PC-9 (cell line): ENCODE measurements at regions not wholly inside any gene's neighbourhood (a gene's known extent, or its start where the extent isn't known, plus 50 kb on each side); places are given as distances from the start of the nearest gene placed in this dataset.

Source experiments
- BruUV-seq: library from RNA; stranded (reverse); fragments of 400-500 nt; replicated peaks from 2 replicates; lab custom pipeline; 2021; lab: Mats Ljungman, UMichigan
- CTCF ChIA-PET: fragments of 300-600 bp; sonication (Branson Sonifier 250); formaldehyde crosslinking; loops from one replicate; lab custom pipeline; 2022; ENCODE audit warnings: antibody characterized with exemption; lab: Charles Lee
- POLR2A ChIA-PET: fragments of 300-600 bp; sonication (Branson Sonifier 250); formaldehyde crosslinking; loops from one replicate; lab custom pipeline; 2022; ENCODE audit warnings: antibody characterized with exemption; ENCODE audit not compliant: unreplicated experiment; lab: Charles Lee
- DNase-seq, 2 experiments: peaks; one replicate each; pipeline versions ENCODE4 v3.0.0 to v3.0.0-alpha.2; 2015 to 2022; ENCODE audit warnings: mixed read lengths in 1 of 2
- H2AFZ ChIP-seq: fragments of 200-600 bp; sonication (generic); 2 replicates; pipeline ENCODE4 v1.8.1; 2017; ENCODE audit warnings: antibody characterized with exemption
- H3F3A ChIP-seq: fragments of 200-600 bp; sonication (generic); 2 replicates; pipeline ENCODE4 v1.8.1; 2017; ENCODE audit warnings: antibody characterized with exemption, mild to moderate bottlenecking, low read depth; ENCODE audit not compliant: insufficient read depth
- H3K27ac ChIP-seq: fragments of 200-600 bp; sonication (generic); 2 replicates; pipeline ENCODE4 v1.6.1; 2016; ENCODE audit warnings: mixed run types
- H3K27me3 ChIP-seq: fragments of 200-600 bp; sonication (generic); 2 replicates; pipeline ENCODE4 v1.6.1; 2016; ENCODE audit warnings: low read depth, mixed run types; ENCODE audit not compliant: insufficient read depth
- H3K36me3 ChIP-seq: fragments of 200-600 bp; sonication (generic); 2 replicates; pipeline ENCODE4 v1.6.1; 2016; ENCODE audit warnings: low read depth, mixed run types
- H3K4me1 ChIP-seq: fragments of 200-600 bp; sonication (generic); replicated peaks from 2 replicates; pipeline ENCODE4 v1.6.1; 2016; ENCODE audit warnings: mixed run types; ENCODE audit not compliant: insufficient read depth
- H3K4me2 ChIP-seq: fragments of 200-600 bp; sonication (generic); 2 replicates; pipeline ENCODE4 v1.6.1; 2017; ENCODE audit warnings: mixed run types
- H3K4me3 ChIP-seq: fragments of 200-600 bp; sonication (generic); 2 replicates; pipeline ENCODE4 v1.6.1; 2016; ENCODE audit warnings: mixed run types
- H3K79me2 ChIP-seq: fragments of 200-600 bp; sonication (generic); 2 replicates; pipeline ENCODE4 v1.6.1; 2017; ENCODE audit warnings: low read depth, mixed run types
- H3K9me2 ChIP-seq: fragments of 200-600 bp; sonication (generic); 2 replicates; pipeline ENCODE4 v1.8.1; 2017; ENCODE audit warnings: mild to moderate bottlenecking; ENCODE audit not compliant: insufficient read depth
- H3K9me3 ChIP-seq: fragments of 200-600 bp; sonication (generic); 2 replicates; pipeline ENCODE4 v1.8.1; 2016; ENCODE audit warnings: low read depth; ENCODE audit not compliant: insufficient read depth
- H4K20me1 ChIP-seq: fragments of 200-600 bp; sonication (generic); 2 replicates; pipeline ENCODE4 v1.8.1; 2017; ENCODE audit not compliant: insufficient read depth
- EZH2 ChIP-seq: fragments of 200-600 bp; sonication (generic); IDR thresholded peaks from 2 replicates; pipeline ENCODE4 v1.8.0; 2017; ENCODE audit warnings: antibody characterized with exemption, low read depth
- intact Hi-C: fragments of 100-400 bp; cut with micrococcal nuclease; formaldehyde crosslinking; loops from one replicate; pipeline ENCODE4 v1.10.0; 2022; ENCODE audit not compliant: unreplicated experiment
- TF ChIP-seq, protein P1 (sequence below): fragments of 200-600 bp; sonication (generic); conservative IDR thresholded peaks from 2 replicates; pipeline ENCODE4 v1.6.1; 2017; ENCODE audit warnings: mixed run types, antibody characterized with exemption, mild to moderate bottlenecking, moderate library complexity

DNA sequence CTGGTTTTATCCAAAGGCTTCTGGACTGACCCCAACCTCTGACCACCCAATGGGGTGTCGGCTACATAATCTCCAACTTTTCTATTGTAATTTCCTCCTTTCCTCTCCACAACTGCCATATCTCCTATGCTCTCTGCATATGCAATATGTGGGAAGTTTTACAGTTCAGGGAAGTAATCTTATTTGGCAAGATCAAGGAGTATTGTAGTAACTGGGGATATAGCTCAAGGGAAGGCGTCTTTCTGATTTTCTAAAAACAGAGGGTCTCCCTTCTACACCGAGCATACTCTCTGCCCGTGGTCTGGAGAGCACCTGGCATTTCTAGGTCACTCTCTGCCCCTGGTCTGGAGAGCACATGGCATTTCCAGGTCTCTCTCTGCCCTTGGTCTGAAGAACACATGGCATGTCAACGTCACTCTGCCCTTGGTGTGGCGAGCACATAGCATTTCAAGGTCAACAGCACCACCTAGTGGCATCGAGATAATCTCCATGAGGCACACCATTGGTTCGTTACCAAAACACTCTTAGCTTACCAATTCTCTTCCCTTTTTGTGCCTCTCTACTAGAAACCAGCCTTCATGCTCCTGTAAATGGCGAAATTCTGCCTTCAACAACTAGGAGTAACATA, 616.4 kb upstream of the NUDT12 start:
- Histone ChIP-seq H3K27ac (no peak overlapping the region), H3K36me3 (no peaks in the 10 kb centered on the region), H3K4me2 (no peak overlapping the region), H3K9me3 (no peaks in the 10 kb centered on the region), H3K9me2 (peaks cover 5% of the 10 kb centered on the region; the same call in 1 of the 2 replicates), H3K4me1 (no peaks in the 10 kb centered on the region), H4K20me1 (no peaks in the 10 kb centered on the region), H3K27me3 (no peaks in the 10 kb centered on the region), H3F3A (no peaks in the 10 kb centered on the region), H3K4me3 (no peak overlapping the region), H2AFZ (no peak overlapping the region), H3K79me2 (no peaks in the 10 kb centered on the region)
- no peak for TF ChIP-seq EZH2
- TF ChIP-seq, protein P1, sequence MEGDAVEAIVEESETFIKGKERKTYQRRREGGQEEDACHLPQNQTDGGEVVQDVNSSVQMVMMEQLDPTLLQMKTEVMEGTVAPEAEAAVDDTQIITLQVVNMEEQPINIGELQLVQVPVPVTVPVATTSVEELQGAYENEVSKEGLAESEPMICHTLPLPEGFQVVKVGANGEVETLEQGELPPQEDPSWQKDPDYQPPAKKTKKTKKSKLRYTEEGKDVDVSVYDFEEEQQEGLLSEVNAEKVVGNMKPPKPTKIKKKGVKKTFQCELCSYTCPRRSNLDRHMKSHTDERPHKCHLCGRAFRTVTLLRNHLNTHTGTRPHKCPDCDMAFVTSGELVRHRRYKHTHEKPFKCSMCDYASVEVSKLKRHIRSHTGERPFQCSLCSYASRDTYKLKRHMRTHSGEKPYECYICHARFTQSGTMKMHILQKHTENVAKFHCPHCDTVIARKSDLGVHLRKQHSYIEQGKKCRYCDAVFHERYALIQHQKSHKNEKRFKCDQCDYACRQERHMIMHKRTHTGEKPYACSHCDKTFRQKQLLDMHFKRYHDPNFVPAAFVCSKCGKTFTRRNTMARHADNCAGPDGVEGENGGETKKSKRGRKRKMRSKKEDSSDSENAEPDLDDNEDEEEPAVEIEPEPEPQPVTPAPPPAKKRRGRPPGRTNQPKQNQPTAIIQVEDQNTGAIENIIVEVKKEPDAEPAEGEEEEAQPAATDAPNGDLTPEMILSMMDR, result peak; percentile 88
- intact Hi-C loops, result loop anchor here (1.0 kb wide), 2 partner anchors 371 to 592 kb away; no protein-coding TSS in a partner anchor
- peak; percentile 33 to 58 for DNase-seq
- no TSS peak for BruUV-seq
- ChIA-PET CTCF (interaction anchor here (0.6 to 1.3 kb wide), 5 partner anchors 263 to 678 kb away, joined by 3 to 4 read pairs (median 3); no protein-coding TSS in a partner anchor), POLR2A (interaction anchor here (0.6 kb wide), 1 partner anchor 359 kb away, joined by 6 read pairs; no protein-coding TSS in a partner anchor)

DNA sequence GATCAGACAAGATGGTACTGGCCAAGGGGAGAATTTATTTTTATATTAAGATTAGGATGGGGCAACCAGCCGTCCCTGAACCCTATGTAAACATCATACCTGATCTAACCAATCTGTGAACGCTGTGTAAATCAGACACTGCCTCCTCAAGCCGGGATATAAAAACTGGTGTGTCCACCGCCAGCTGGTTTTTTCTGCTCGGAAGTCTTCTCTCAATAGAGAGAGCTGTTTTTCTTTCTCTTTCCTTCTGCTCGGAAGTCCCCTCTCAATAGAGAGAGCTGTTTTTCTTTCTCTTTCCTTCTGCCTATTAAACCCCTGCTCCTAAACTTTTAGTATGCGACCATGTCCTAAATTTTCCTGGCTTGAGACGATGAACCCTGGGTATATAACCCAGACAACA, 615.5 kb upstream of the NUDT12 start:
- POLR2A ChIA-PET, result no interaction called here
- BruUV-seq, result no TSS peak
- intact Hi-C loops, result no loop called here
- Histone ChIP-seq H3K36me3 (no peaks in the 10 kb centered on the region), H3K27ac (no peak overlapping the region), H3K4me1 (no peaks in the 10 kb centered on the region), H2AFZ (no peak overlapping the region), H3F3A (no peaks in the 10 kb centered on the region), H3K9me2 (peaks cover 5% of the 10 kb centered on the region; the same call in 1 of the 2 replicates), H4K20me1 (no peaks in the 10 kb centered on the region), H3K4me2 (no peak overlapping the region), H3K27me3 (no peaks in the 10 kb centered on the region), H3K4me3 (no peak overlapping the region), H3K79me2 (no peaks in the 10 kb centered on the region), H3K9me3 (no peaks in the 10 kb centered on the region)
- TF ChIP-seq, protein P1, result no peak
- no peak for TF ChIP-seq EZH2
- DNase-seq, result no peak
- CTCF ChIA-PET, result interaction anchor here (0.7 kb wide), 1 partner anchor 462 kb away, joined by 4 read pairs; no protein-coding TSS in a partner anchor

DNA sequence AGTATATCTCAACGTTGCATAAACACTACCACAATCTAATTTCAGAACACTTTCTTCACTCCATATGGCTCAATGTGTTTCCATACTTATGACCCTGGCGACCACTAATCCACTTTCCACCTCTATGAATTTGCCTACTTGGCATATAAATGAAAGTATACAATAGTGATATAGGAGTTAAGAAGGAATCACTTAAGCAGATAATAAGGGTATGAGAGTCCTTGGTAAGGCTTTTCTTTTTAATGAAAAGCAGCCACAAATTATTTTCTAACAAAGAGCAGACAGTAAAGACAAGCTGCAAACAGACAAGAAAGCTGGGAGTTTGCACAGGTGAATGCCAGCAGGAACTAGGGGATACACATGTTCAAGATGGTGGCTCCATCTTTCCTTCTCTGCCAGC, 615.1 kb upstream of the NUDT12 start:
- intact Hi-C loops, result no loop called here
- ChIA-PET CTCF (no interaction called here), POLR2A (no interaction called here)
- no peaks in the 10 kb centered on the region for H3K79me2 ChIP-seq
- H4K20me1 ChIP-seq, result no peaks in the 10 kb centered on the region
- H3K4me3 ChIP-seq, result no peak overlapping the region
- no peak overlapping the region for H3K4me2 ChIP-seq
- H3K9me2 ChIP-seq, result peaks cover 5% of the 10 kb centered on the region; the same call in 1 of the 2 replicates
- H3K27me3 ChIP-seq, result no peaks in the 10 kb centered on the region
- no peaks in the 10 kb centered on the region for H3K9me3 ChIP-seq
- no peaks in the 10 kb centered on the region for H3K36me3 ChIP-seq
- no TSS peak for BruUV-seq
- no peak overlapping the region for H3K27ac ChIP-seq
- no peak overlapping the region for H2AFZ ChIP-seq
- H3F3A ChIP-seq, result no peaks in the 10 kb centered on the region
- no peak for DNase-seq
- no peak for TF ChIP-seq EZH2
- TF ChIP-seq, protein P1, result no peak
- no peaks in the 10 kb centered on the region for H3K4me1 ChIP-seq
